ENCODE measurements at regions not wholly inside any gene's neighbourhood (a gene's known extent, or its start where the extent isn't known, plus 50 kb on each side); places are given as distances from the start of the nearest gene placed in this dataset.

DNA sequence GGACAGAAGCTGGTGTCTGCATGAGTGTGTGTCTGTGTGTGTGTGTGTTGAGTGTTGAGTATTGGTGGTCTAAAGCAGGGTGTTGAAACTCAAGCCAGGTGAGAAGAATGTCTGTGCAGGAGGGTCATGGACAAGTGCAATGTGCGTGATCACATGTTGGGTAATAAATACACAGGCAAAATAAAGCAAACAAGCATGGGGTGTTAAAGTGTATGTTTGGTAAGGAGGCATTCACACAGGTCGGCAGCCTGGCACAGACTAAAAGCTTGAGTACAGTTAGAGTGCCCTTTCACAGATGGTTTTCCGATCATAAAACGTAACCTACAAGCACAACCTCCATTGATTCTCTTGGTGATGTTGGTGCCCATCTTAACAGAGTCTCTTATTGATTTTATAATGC, 476.9 kb upstream of the KLHL1 start:
- ATAC-seq (no peak), DNase-seq (no peak)
- Histone ChIP-seq H3K4me3 (ENCODE audit: low read length) (no peak overlapping the region), H3K27me3 (ENCODE audit: control insufficient read depth, insufficient read depth) (no peaks in the 10 kb centered on the region), H3K9me3 (ENCODE audit: control insufficient read depth, low read length) (no peaks in the 10 kb centered on the region), H3K4me1 (ENCODE audit: control insufficient read depth, insufficient read depth, low read length) (no peaks in the 10 kb centered on the region), H3K27ac (ENCODE audit: low read length) (no peak overlapping the region)
- intact Hi-C loops (cut with DNase I), result no loop called here
- WGBS, result 92% methylated on average over 4 of the region's 4 CpGs

- ATAC-seq (no peak), DNase-seq (no peak)
- Histone ChIP-seq H3K27ac (ENCODE audit: low read length) (no peak overlapping the region), H3K9me3 (ENCODE audit: control insufficient read depth, low read length) (no peaks in the 10 kb centered on the region), H3K27me3 (ENCODE audit: control insufficient read depth, insufficient read depth) (no peaks in the 10 kb centered on the region), H3K4me3 (ENCODE audit: low read length) (no peak overlapping the region), H3K4me1 (ENCODE audit: control insufficient read depth, insufficient read depth, low read length) (no peaks in the 10 kb centered on the region)
- intact Hi-C loops (cut with DNase I), result no loop called here
Measured at GRCh38 chr13:70580825-70581224, 472.6 kb upstream of the KLHL1 start.

GRCh38 chr13:70579941-70580340, 471.7 kb upstream of the KLHL1 start:
- Histone ChIP-seq H3K4me1 (ENCODE audit: control insufficient read depth, insufficient read depth, low read length) (no peaks in the 10 kb centered on the region), H3K27ac (ENCODE audit: low read length) (no peak overlapping the region), H3K27me3 (ENCODE audit: control insufficient read depth, insufficient read depth) (no peaks in the 10 kb centered on the region), H3K9me3 (ENCODE audit: control insufficient read depth, low read length) (no peaks in the 10 kb centered on the region), H3K4me3 (ENCODE audit: low read length) (no peak overlapping the region)
- intact Hi-C loops (cut with DNase I), result no loop called here
- ATAC-seq (no peak), DNase-seq (no peak)
- 82% methylated on average over 3 of the region's 3 CpGs for WGBS

GRCh38 chr13:70571221-70571620, 463.0 kb upstream of the KLHL1 start:
- DNase-seq (no peak), ATAC-seq (no peak)
- intact Hi-C loops (cut with DNase I), result no loop called here
- 89% methylated on average over 3 of the region's 3 CpGs for WGBS
- Histone ChIP-seq H3K27me3 (ENCODE audit: control insufficient read depth, insufficient read depth) (no peaks in the 10 kb centered on the region), H3K9me3 (ENCODE audit: control insufficient read depth, low read length) (no peaks in the 10 kb centered on the region), H3K4me3 (ENCODE audit: low read length) (no peak overlapping the region), H3K4me1 (ENCODE audit: control insufficient read depth, insufficient read depth, low read length) (no peaks in the 10 kb centered on the region), H3K27ac (ENCODE audit: low read length) (no peak overlapping the region)

GRCh38 chr13:70568571-70568970, 460.3 kb upstream of the KLHL1 start:
- H3K4me3 ChIP-seq (ENCODE audit: low read length), result no peak overlapping the region
- H3K4me1 ChIP-seq (ENCODE audit: control insufficient read depth, insufficient read depth, low read length), result no peaks in the 10 kb centered on the region
- H3K27ac ChIP-seq (ENCODE audit: low read length), result no peak overlapping the region
- no peaks in the 10 kb centered on the region for H3K9me3 ChIP-seq (ENCODE audit: control insufficient read depth, low read length)
- no peaks in the 10 kb centered on the region for H3K27me3 ChIP-seq (ENCODE audit: control insufficient read depth, insufficient read depth)
- intact Hi-C loops (cut with DNase I), result loop anchor here in 2 of 4 donors (5.0 kb wide), 1 partner anchor 1031 kb away; no protein-coding TSS in a partner anchor
- DNase-seq (no peak), ATAC-seq (no peak)
- WGBS, result 86% methylated on average over 1 of the region's 1 CpG

DNA sequence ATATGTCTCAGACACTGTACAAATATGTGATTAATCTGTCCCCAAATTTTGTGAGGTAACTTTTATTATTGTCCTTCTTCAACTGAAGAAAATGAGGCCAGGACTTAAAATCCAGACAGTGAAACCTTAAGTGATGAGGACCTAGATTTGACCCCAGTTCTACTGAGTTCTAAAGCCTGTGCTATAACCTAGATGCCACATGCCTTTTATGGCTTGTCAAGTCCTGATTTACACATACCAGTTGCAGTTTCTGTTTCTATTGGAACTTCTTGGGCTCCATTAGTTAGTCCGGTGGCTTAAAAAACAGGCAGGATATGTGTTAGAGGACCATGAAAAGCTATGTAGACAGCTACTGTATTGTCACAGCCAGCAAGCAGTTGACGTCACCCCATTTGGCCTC, 436.5 kb upstream of the KLHL1 start:
- WGBS, result 68% methylated on average over 2 of the region's 2 CpGs
- no peaks in the 10 kb centered on the region for H3K9me3 ChIP-seq (ENCODE audit: control insufficient read depth, low read length)
- no peak overlapping the region for H3K4me3 ChIP-seq (ENCODE audit: low read length)
- H3K27me3 ChIP-seq (ENCODE audit: control insufficient read depth, insufficient read depth), result no peaks in the 10 kb centered on the region
- DNase-seq (no peak), ATAC-seq (no peak)
- H3K27ac ChIP-seq (ENCODE audit: low read length), result no peak overlapping the region
- no peaks in the 10 kb centered on the region for H3K4me1 ChIP-seq (ENCODE audit: control insufficient read depth, insufficient read depth, low read length)
- intact Hi-C loops (cut with DNase I), result no loop called here

DNA sequence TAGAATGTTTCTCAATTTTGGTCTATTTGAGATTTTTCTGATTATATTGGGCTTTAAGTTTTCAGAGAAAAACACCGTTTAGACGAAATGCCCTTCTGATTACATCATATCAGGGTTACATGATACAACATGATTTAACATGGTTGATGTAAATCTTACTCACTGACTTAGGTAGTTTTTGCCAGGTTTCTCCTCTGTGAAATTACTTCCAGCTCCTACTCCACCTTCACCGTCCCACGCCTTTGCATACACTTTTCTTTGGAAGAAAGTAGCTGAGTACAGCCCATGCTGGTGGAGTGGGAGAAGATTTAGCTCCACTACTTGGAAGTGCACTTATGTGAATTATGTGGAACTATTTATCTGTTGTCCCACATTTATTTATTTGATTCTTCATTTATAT, 433.2 kb upstream of the KLHL1 start:
- Histone ChIP-seq H3K9me3 (ENCODE audit: control insufficient read depth, low read length) (no peaks in the 10 kb centered on the region), H3K27ac (ENCODE audit: low read length) (no peak overlapping the region), H3K4me3 (ENCODE audit: low read length) (no peak overlapping the region), H3K4me1 (ENCODE audit: control insufficient read depth, insufficient read depth, low read length) (no peaks in the 10 kb centered on the region), H3K27me3 (ENCODE audit: control insufficient read depth, insufficient read depth) (no peaks in the 10 kb centered on the region)
- DNase-seq, result no peak
- intact Hi-C loops (cut with DNase I), result no loop called here
- WGBS, result 85% methylated on average over 4 of the region's 4 CpGs
- no peak for ATAC-seq

DNA sequence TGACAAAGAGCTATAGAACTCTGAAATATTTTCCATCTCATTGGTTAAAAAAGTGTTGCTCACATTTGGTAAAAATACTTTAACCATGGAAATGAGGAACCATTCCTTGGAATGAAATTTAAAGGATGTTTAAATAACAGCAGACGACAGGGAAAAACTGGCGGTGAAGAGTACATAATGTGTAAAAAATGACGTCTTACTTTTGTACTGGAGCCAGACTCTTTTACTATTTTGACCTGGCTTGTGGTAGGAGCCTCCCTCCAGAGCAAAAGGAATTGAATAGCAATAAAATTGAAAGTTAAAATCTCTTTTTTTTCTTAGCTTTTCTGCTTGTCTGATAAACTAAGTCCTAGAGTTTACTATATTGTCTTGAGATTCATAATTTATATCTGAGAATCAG, 426.2 kb upstream of the KLHL1 start:
- Histone ChIP-seq H3K4me3 (ENCODE audit: low read length) (no peak overlapping the region), H3K27me3 (ENCODE audit: control insufficient read depth, insufficient read depth) (no peaks in the 10 kb centered on the region), H3K9me3 (ENCODE audit: control insufficient read depth, low read length) (no peaks in the 10 kb centered on the region), H3K4me1 (ENCODE audit: control insufficient read depth, insufficient read depth, low read length) (no peaks in the 10 kb centered on the region), H3K27ac (ENCODE audit: low read length) (no peak overlapping the region)
- intact Hi-C loops (cut with DNase I), result no loop called here
- WGBS, result 35% methylated on average over 3 of the region's 3 CpGs
- no peak for ATAC-seq
- DNase-seq, result no peak

- no peaks in the 10 kb centered on the region for H3K9me3 ChIP-seq (ENCODE audit: control insufficient read depth, low read length)
- DNase-seq (no peak), ATAC-seq (no peak)
- WGBS, result 55% methylated on average over 2 of the region's 2 CpGs
- H3K27me3 ChIP-seq (ENCODE audit: control insufficient read depth, insufficient read depth), result no peaks in the 10 kb centered on the region
- no peak overlapping the region for H3K4me3 ChIP-seq (ENCODE audit: low read length)
- no peaks in the 10 kb centered on the region for H3K4me1 ChIP-seq (ENCODE audit: control insufficient read depth, insufficient read depth, low read length)
- no peak overlapping the region for H3K27ac ChIP-seq (ENCODE audit: low read length)
- intact Hi-C loops (cut with DNase I), result no loop called here
Measured at GRCh38 chr13:70529652-70530051, 421.4 kb upstream of the KLHL1 start.

- DNase-seq (no peak), ATAC-seq (no peak)
- H3K9me3 ChIP-seq (ENCODE audit: control insufficient read depth, low read length), result no peaks in the 10 kb centered on the region
- H3K4me1 ChIP-seq (ENCODE audit: control insufficient read depth, insufficient read depth, low read length), result no peaks in the 10 kb centered on the region
- intact Hi-C loops (cut with DNase I), result no loop called here
- no peaks in the 10 kb centered on the region for H3K27me3 ChIP-seq (ENCODE audit: control insufficient read depth, insufficient read depth)
- no peak overlapping the region for H3K4me3 ChIP-seq (ENCODE audit: low read length)
- 77% methylated on average over 5 of the region's 5 CpGs for WGBS
- no peak overlapping the region for H3K27ac ChIP-seq (ENCODE audit: low read length)
Measured at GRCh38 chr13:70527599-70527998, 419.3 kb upstream of the KLHL1 start.

DNA sequence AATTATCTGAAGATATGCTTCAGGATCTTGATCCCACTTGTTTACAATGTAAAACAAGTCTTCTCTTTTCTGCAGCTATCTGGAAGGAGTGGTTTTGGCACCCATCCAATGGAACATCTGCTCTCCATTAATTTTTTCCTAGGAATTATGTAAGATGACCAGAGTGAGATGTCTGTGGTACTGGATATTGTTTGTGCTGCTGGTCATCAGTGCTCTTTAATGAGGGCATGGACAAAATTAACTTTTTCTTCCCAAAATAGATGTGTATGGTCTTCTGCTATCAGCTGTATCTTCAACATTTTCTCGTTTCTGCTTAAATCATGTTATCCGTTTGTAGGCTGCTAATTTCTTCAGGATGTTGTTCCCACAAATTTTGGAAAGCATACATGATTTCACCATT, 415.4 kb upstream of the KLHL1 start:
- Histone ChIP-seq H3K9me3 (ENCODE audit: control insufficient read depth, low read length) (no peaks in the 10 kb centered on the region), H3K27me3 (ENCODE audit: control insufficient read depth, insufficient read depth) (no peaks in the 10 kb centered on the region), H3K4me1 (ENCODE audit: control insufficient read depth, insufficient read depth, low read length) (no peaks in the 10 kb centered on the region), H3K4me3 (ENCODE audit: low read length) (no peak overlapping the region), H3K27ac (ENCODE audit: low read length) (no peak overlapping the region)
- ATAC-seq (no peak), DNase-seq (no peak)
- WGBS, result 50% methylated on average over 2 of the region's 2 CpGs
- intact Hi-C loops (cut with DNase I), result no loop called here

GRCh38 chr13:70520275-70521036, 412.2 kb upstream of the KLHL1 start:
- 65% methylated on average over 2 of the region's 2 CpGs for WGBS
- intact Hi-C loops (cut with DNase I), result no loop called here
- H3K4me1 ChIP-seq (ENCODE audit: control insufficient read depth, insufficient read depth, low read length), result no peaks in the 10 kb centered on the region
- DNase-seq (no peak), ATAC-seq (no peak)
- no peak overlapping the region for H3K27ac ChIP-seq (ENCODE audit: low read length)
- no peaks in the 10 kb centered on the region for H3K27me3 ChIP-seq (ENCODE audit: control insufficient read depth, insufficient read depth)
- H3K9me3 ChIP-seq (ENCODE audit: control insufficient read depth, low read length), result no peaks in the 10 kb centered on the region
- no peak overlapping the region for H3K4me3 ChIP-seq (ENCODE audit: low read length)

All from right cardiac atrium (tissue), 5 donors.